H1 (cell line): ENCODE measurements at regions not wholly inside any gene's neighbourhood (a gene's known extent, or its start where the extent isn't known, plus 50 kb on each side); places are given as distances from the start of the nearest gene placed in this dataset.
"Not testable (repeated sequence)": the region's sequence is repeated elsewhere in the genome, so short reads cannot be mapped to it uniquely, and the experiment has no call there.

Experiments used
- CTCF ChIA-PET: fragments of 300-600 bp; sonication (Branson Sonifier 250); formaldehyde crosslinking; loops from one replicate; lab custom pipeline; 2021; ENCODE audit not compliant: partially characterized antibody; lab: Charles Lee
- POLR2A ChIA-PET: fragments of 300-600 bp; sonication (Branson Sonifier 250); formaldehyde crosslinking; loops from one replicate; lab custom pipeline; 2021; ENCODE audit warnings: inconsistent platforms; ENCODE audit not compliant: partially characterized antibody; lab: Charles Lee
- DNase-seq, 2 experiments: peaks; one replicate each; pipeline versions ENCODE4 v3.0.0 to v3.0.0-alpha.2; 2010 to 2022; ENCODE audit warnings: low spot score in 2 of 2, low read depth in 1 of 2, mixed read lengths in 1 of 2
- FAIRE-seq: peaks from 2 replicates; lab custom pipeline; 2011; peaks lifted over from hg19 to GRCh38; lab: Jason Lieb, UNC
- H2AFZ ChIP-seq: 2 replicates; pipeline ENCODE4 v1.8.1; 2012; ENCODE audit warnings: low read length, inconsistent platforms
- H2AK5ac ChIP-seq: 2 replicates; pipeline ENCODE4 v1.6.1; 2013; ENCODE audit warnings: low read depth, low read length
- H2BK120ac ChIP-seq: replicated peaks from 2 replicates; pipeline ENCODE3; 2013; ENCODE audit warnings: low read depth, low read length, inconsistent platforms
- H2BK12ac ChIP-seq: 2 replicates; pipeline ENCODE4 v1.6.1; 2013; ENCODE audit warnings: low read depth, low read length
- H2BK15ac ChIP-seq: 2 replicates; pipeline ENCODE4 v1.6.1; 2013; ENCODE audit warnings: low read length
- H2BK20ac ChIP-seq: 2 replicates; pipeline ENCODE4 v1.6.1; 2013; ENCODE audit warnings: low read length
- H2BK5ac ChIP-seq: 2 replicates; pipeline ENCODE4 v1.6.1; 2013; ENCODE audit warnings: low read depth, low read length
- H3K14ac ChIP-seq: 2 replicates; pipeline ENCODE4 v1.6.1; 2013; ENCODE audit warnings: inconsistent platforms; ENCODE audit not compliant: insufficient read length
- H3K18ac ChIP-seq: 2 replicates; pipeline ENCODE4 v1.6.1; 2013; ENCODE audit warnings: low read length; ENCODE audit errors: extremely low read depth
- H3K23ac ChIP-seq: 2 replicates; pipeline ENCODE4 v1.6.1; 2013; ENCODE audit warnings: inconsistent platforms; ENCODE audit not compliant: insufficient read length
- H3K23me2 ChIP-seq: 2 replicates; pipeline ENCODE4 v1.6.1; 2013; ENCODE audit warnings: low read depth, low read length
- H3K27ac ChIP-seq: 2 replicates; pipeline ENCODE4 v1.6.1; 2011; ENCODE audit warnings: low read depth, low read length, inconsistent platforms
- H3K27me3 ChIP-seq, 4 experiments: replicated peaks in 1 of 4; 1 replicate in 1 of 4; 2 replicates in 3 of 4; pipeline versions ENCODE4 v1.6.1 to v1.8.1; 2011 to 2013; ENCODE audit warnings: low read length in 3 of 4, mild to moderate bottlenecking in 3 of 4, inconsistent platforms in 2 of 4, mixed read lengths in 2 of 4, moderate library complexity in 1 of 4; ENCODE audit not compliant: control insufficient read depth in 3 of 4, insufficient read depth in 3 of 4; ENCODE audit errors: extremely low read depth in 1 of 4
- H3K36me3 ChIP-seq, 4 experiments: 2 replicates each; pipeline versions ENCODE4 v1.6.1 to v1.8.1; 2011 to 2013; ENCODE audit warnings: mild to moderate bottlenecking in 4 of 4, low read length in 3 of 4, moderate library complexity in 2 of 4, control low read depth in 1 of 4, inconsistent platforms in 1 of 4; ENCODE audit not compliant: insufficient read depth in 4 of 4, control insufficient read depth in 2 of 4
- H3K4ac ChIP-seq: replicated peaks from 2 replicates; pipeline ENCODE3; 2013; ENCODE audit warnings: low read length, low read depth, mixed read lengths, inconsistent platforms; ENCODE audit not compliant: insufficient read length
- H3K4me1 ChIP-seq, 4 experiments: replicated peaks in 1 of 4; 1 replicate in 1 of 4; 2 replicates in 3 of 4; pipeline versions ENCODE4 v1.6.1 to v1.8.1; 2011 to 2013; ENCODE audit warnings: low read length in 3 of 4, inconsistent platforms in 2 of 4, mixed read lengths in 1 of 4; ENCODE audit not compliant: insufficient read depth in 4 of 4, control insufficient read depth in 3 of 4
- H3K4me2 ChIP-seq, 2 experiments: 2 replicates each; pipeline versions ENCODE4 v1.6.1 to v1.8.1; 2011 to 2013; ENCODE audit warnings: low read depth in 2 of 2, low read length in 2 of 2, control low read depth in 1 of 2, inconsistent platforms in 1 of 2, mild to moderate bottlenecking in 1 of 2; ENCODE audit not compliant: insufficient read depth in 1 of 2
- H3K4me3 ChIP-seq, 4 experiments: fragments of 200-600, 300-600 bp in 1 of 4; sonication (generic), shearing (Covaris generic), sonication (Bioruptor Twin) in 1 of 4; 2 replicates each; pipeline versions ENCODE4 v1.5.1 to v1.8.1; 2011 to 2016; ENCODE audit warnings: low read length in 4 of 4, low read depth in 3 of 4, control low read depth in 2 of 4, inconsistent platforms in 2 of 4, mild to moderate bottlenecking in 2 of 4, mixed read lengths in 1 of 4, moderate library complexity in 1 of 4; ENCODE audit not compliant: insufficient read depth in 2 of 4; ENCODE audit errors: extremely low read depth in 1 of 4
- H3K56ac ChIP-seq: replicated peaks from 2 replicates; pipeline ENCODE3; 2013; ENCODE audit warnings: low read depth, mild to moderate bottlenecking, mixed read lengths, low read length, inconsistent platforms; ENCODE audit not compliant: insufficient read length
- H3K79me1 ChIP-seq: 2 replicates; pipeline ENCODE4 v1.6.1; 2013; ENCODE audit warnings: low read depth, low read length, control low read depth
- H3K79me2 ChIP-seq, 2 experiments: 2 replicates each; pipeline versions ENCODE4 v1.6.1 to v1.8.1; 2012 to 2013; ENCODE audit warnings: low read length in 2 of 2, mild to moderate bottlenecking in 2 of 2, inconsistent platforms in 1 of 2; ENCODE audit not compliant: insufficient read depth in 2 of 2, control insufficient read depth in 1 of 2
- H3K9ac ChIP-seq, 4 experiments: replicated peaks in 1 of 4; 1 replicate in 1 of 4; 2 replicates in 3 of 4; pipeline versions ENCODE4 v1.6.1 to v1.8.1; 2011 to 2013; ENCODE audit warnings: low read depth in 3 of 4, low read length in 3 of 4, control low read depth in 2 of 4, mild to moderate bottlenecking in 2 of 4, moderate library complexity in 2 of 4, inconsistent platforms in 1 of 4; ENCODE audit errors: extremely low read depth in 1 of 4
- H3K9me3 ChIP-seq, 2 experiments: 2 replicates each; pipeline versions ENCODE4 v1.6.1 to v1.8.1; 2012 to 2013; ENCODE audit warnings: mild to moderate bottlenecking in 2 of 2, moderate library complexity in 2 of 2, control low read depth in 1 of 2, inconsistent platforms in 1 of 2, low read depth in 1 of 2, low read length in 1 of 2, mixed read lengths in 1 of 2; ENCODE audit not compliant: insufficient read depth in 2 of 2
- H4K20me1 ChIP-seq, 2 experiments: replicated peaks in 1 of 2; 2 replicates each; pipeline versions ENCODE3 to v1.8.1; 2011 to 2013; ENCODE audit warnings: inconsistent platforms in 2 of 2, low read length in 2 of 2, mild to moderate bottlenecking in 1 of 2; ENCODE audit not compliant: insufficient read depth in 2 of 2, control insufficient read depth in 1 of 2
- H4K5ac ChIP-seq: 2 replicates; pipeline ENCODE4 v1.6.1; 2013; ENCODE audit warnings: low read length, low read depth, mixed read lengths, inconsistent platforms; ENCODE audit not compliant: insufficient read length
- H4K8ac ChIP-seq: 2 replicates; pipeline ENCODE4 v1.8.0; 2013; ENCODE audit warnings: mild to moderate bottlenecking, moderate library complexity, low read length, inconsistent platforms; ENCODE audit not compliant: insufficient read depth; ENCODE audit errors: extremely low read depth
- H4K91ac ChIP-seq: replicated peaks from 2 replicates; pipeline ENCODE3; 2013; ENCODE audit warnings: low read length, mixed read lengths, inconsistent platforms; ENCODE audit not compliant: insufficient read length
- CTCF ChIP-seq, 3 experiments: IDR thresholded peaks; 1 replicate in 2 of 3; 2 replicates in 1 of 3; pipeline versions ENCODE4 v1.5.1 to v1.6.1; 2011; ENCODE audit warnings: low read length in 3 of 3, mild to moderate bottlenecking in 3 of 3, inconsistent platforms in 2 of 3, low read depth in 1 of 3, moderate library complexity in 1 of 3; ENCODE audit not compliant: insufficient read depth in 1 of 3; ENCODE audit errors: control extremely low read depth in 1 of 3
- ZNF274 ChIP-seq: IDR thresholded peaks from 2 replicates; pipeline ENCODE4 v1.7.0; 2012; ENCODE audit warnings: low read length, borderline replicate concordance; ENCODE audit errors: extremely low read depth
- WGBS, 2 experiments: shearing (Covaris generic) in 1 of 2; methylation state at CpG; one replicate each; pipeline versions ENCODE4 v1.1.6 to v1.1.7; 2013 to 2015; ENCODE audit warnings: low lambda C conversion rate in 2 of 2, mixed read lengths in 2 of 2, inconsistent platforms in 1 of 2, low coverage in 1 of 2, missing lambda C conversion rate in 1 of 2; ENCODE audit not compliant: insufficient replicate concordance in 2 of 2, insufficient coverage in 1 of 2, insufficient read length in 1 of 2; ENCODE audit errors: extremely low coverage in 1 of 2, missing lambda C conversion rate in 1 of 2; 5-methylcytosine and 5-hydroxymethylcytosine counted together

- no peak for TF ChIP-seq CTCF (IDR thresholded peaks at IDR 0.05; ENCODE audit: control extremely low read depth in 1 of 3, insufficient read depth in 1 of 3, low read depth in 1 of 3, low read length in 3 of 3)
- TF ChIP-seq ZNF274: no peak
Observed at GRCh38 chr6:49284180-49284579, 178.9 kb downstream of the MMUT start (continued).

GRCh38 chr6:49274809-49275769 lies 188.0 kb downstream of the MMUT start:
- H3K23me2 ChIP-seq, H2AK5ac ChIP-seq, H3K4me1 ChIP-seq, H3K23ac ChIP-seq, H2BK15ac ChIP-seq, H4K20me1 ChIP-seq, H3K4me2 ChIP-seq, H3K18ac ChIP-seq, H3K79me1 ChIP-seq, FAIRE-seq, DNase-seq, H2AFZ ChIP-seq, H3K79me2 ChIP-seq, H4K91ac ChIP-seq, H3K14ac ChIP-seq, H3K56ac ChIP-seq, CTCF ChIA-PET, H3K27me3 ChIP-seq, H2BK5ac ChIP-seq, H3K4ac ChIP-seq, H3K9ac ChIP-seq, H4K5ac ChIP-seq, H3K36me3 ChIP-seq, H2BK12ac ChIP-seq, H4K8ac ChIP-seq, H2BK120ac ChIP-seq, POLR2A ChIA-PET, H3K4me3 ChIP-seq, H3K27ac ChIP-seq, H2BK20ac ChIP-seq: not testable (repeated sequence)
- 79% methylated on average over 16 of the region's 27 CpGs; no CpG with 5 or more reads in 1 of the 2 experiments for WGBS, 2 experiments
- H3K9me3 ChIP-seq: peaks cover 16 to 22% of the 10 kb centered on the region in 2 experiments
